Right lobe of liver (tissue), 6 donors: ENCODE measurements at regions not wholly inside any gene's neighbourhood (a gene's known extent, or its start where the extent isn't known, plus 50 kb on each side); places are given as distances from the start of the nearest gene placed in this dataset.

ENCODE experiments used
- ATAC-seq, 4 donors: fragments of 200-7000 bp; cut with Tn5 transposase; one replicate each; pipeline ENCODE4 v1.9.1; 2020; ENCODE audit warnings: mild to moderate bottlenecking in 4 of 4, moderate library complexity in 4 of 4
- DNase-seq, 3 donors: peaks; one replicate each; pipeline ENCODE4 v3.0.0-alpha.2; 2020
- H3K27ac ChIP-seq, 3 donors: fragments of 200-600 bp; one replicate each; pipeline ENCODE4 v1.8.0; 2022
- H3K27me3 ChIP-seq, 2 donors: fragments of 200-600 bp; one replicate each; pipeline ENCODE4 v1.8.0; 2022
- H3K36me3 ChIP-seq, 4 donors: fragments of 200-600 bp; sonication (generic) in 1 of 4; one replicate each; pipeline versions ENCODE4 v1.5.1 to v1.8.0; 2017 to 2022; ENCODE audit warnings: control low read depth in 1 of 4
- H3K4me1 ChIP-seq, 4 donors: fragments of 200-600 bp; sonication (generic) in 1 of 4; one replicate each; pipeline versions ENCODE4 v1.5.1 to v1.8.0; 2017 to 2022; ENCODE audit warnings: control low read depth in 1 of 4
- H3K4me3 ChIP-seq, 3 donors: fragments of 200-600 bp; one replicate each; pipeline ENCODE4 v1.8.0; 2022
- H3K9me3 ChIP-seq, 4 donors: fragments of 200-600 bp; sonication (generic) in 1 of 4; one replicate each; pipeline versions ENCODE4 v1.5.1 to v1.8.0; 2017 to 2022; ENCODE audit warnings: control low read depth in 1 of 4
- CTCF ChIP-seq, 4 donors: fragments of 200-600 bp in 3 of 4; fragments of 450-650 bp in 1 of 4; IDR thresholded peaks; one replicate each; pipeline versions ENCODE4 v1.5.1 to v1.8.0; 2016 to 2022; ENCODE audit warnings: antibody characterized with exemption in 4 of 4, mild to moderate bottlenecking in 2 of 4
- POLR2A ChIP-seq: fragments of 450-650 bp; IDR thresholded peaks from one replicate; pipeline ENCODE4 v1.6.1; 2017; ENCODE audit warnings: antibody characterized with exemption, mild to moderate bottlenecking
- WGBS: methylation state at CpG from one replicate; pipeline ENCODE4 v1.1.6; 2018; ENCODE audit warnings: low coverage, low lambda C conversion rate; ENCODE audit not compliant: insufficient coverage; ENCODE audit errors: missing lambda C conversion rate; 5-methylcytosine and 5-hydroxymethylcytosine counted together
- intact Hi-C, 2 donors: fragments of 100-400 bp; cut with DNase I; formaldehyde crosslinking; loops; one replicate each; pipeline versions ENCODE4 v1.11.2 to v1.14.1; 2022
- donor health status: DM: no; HTN: yes; CAD: no.
- donor health status: DM: no; HTN: no; CAD: no.
- donor health status: DM: no; HTN: no; CAD: no.
- donor health status: DM: no; HTN: yes; CAD: no.
- donor health status: DM: no; HTN: yes; CAD: no.

GRCh38 chr13:87207280-87208003 is 463.7 kb upstream of the SLITRK5 start:
- H3K4me1 ChIP-seq: no peaks in the 10 kb centered on the region
- WGBS: 35% methylated on average over 4 of the region's 4 CpGs
- H3K27me3 ChIP-seq: no peaks in the 10 kb centered on the region
- H3K27ac ChIP-seq: no peak overlapping the region
- no peak for ATAC-seq
- no peaks in the 10 kb centered on the region for H3K9me3 ChIP-seq
- intact Hi-C loops: no loop called here
- TF ChIP-seq POLR2A: no peak
- no peak for TF ChIP-seq CTCF (IDR thresholded peaks at IDR 0.05)
- DNase-seq: no peak
- no peaks in the 10 kb centered on the region for H3K36me3 ChIP-seq
- H3K4me3 ChIP-seq: no peak overlapping the region

- no peak for TF ChIP-seq POLR2A
- TF ChIP-seq CTCF (IDR thresholded peaks at IDR 0.05): no peak
- Histone ChIP-seq H3K4me1 (no peaks in the 10 kb centered on the region), H3K36me3 (no peaks in the 10 kb centered on the region), H3K4me3 (no peak overlapping the region), H3K27me3 (no peaks in the 10 kb centered on the region), H3K9me3 (no peaks in the 10 kb centered on the region), H3K27ac (no peak overlapping the region)
- WGBS: 44% methylated on average over 2 of the region's 2 CpGs
- no peak for DNase-seq
- intact Hi-C loops: no loop called here
- ATAC-seq: no peak
Observed at GRCh38 chr13:87208636-87209035, 462.5 kb upstream of the SLITRK5 start.

GRCh38 chr13:87234981-87235380 is 436.2 kb upstream of the SLITRK5 start:
- TF ChIP-seq CTCF (IDR thresholded peaks at IDR 0.05) (no peak), POLR2A (no peak)
- Histone ChIP-seq H3K27ac (no peak overlapping the region), H3K4me1 (no peaks in the 10 kb centered on the region), H3K36me3 (no peaks in the 10 kb centered on the region), H3K4me3 (no peak overlapping the region), H3K27me3 (no peaks in the 10 kb centered on the region), H3K9me3 (no peaks in the 10 kb centered on the region)
- DNase-seq: no peak
- WGBS: 41% methylated on average over 2 of the region's 2 CpGs
- no peak for ATAC-seq
- intact Hi-C loops: no loop called here

DNA sequence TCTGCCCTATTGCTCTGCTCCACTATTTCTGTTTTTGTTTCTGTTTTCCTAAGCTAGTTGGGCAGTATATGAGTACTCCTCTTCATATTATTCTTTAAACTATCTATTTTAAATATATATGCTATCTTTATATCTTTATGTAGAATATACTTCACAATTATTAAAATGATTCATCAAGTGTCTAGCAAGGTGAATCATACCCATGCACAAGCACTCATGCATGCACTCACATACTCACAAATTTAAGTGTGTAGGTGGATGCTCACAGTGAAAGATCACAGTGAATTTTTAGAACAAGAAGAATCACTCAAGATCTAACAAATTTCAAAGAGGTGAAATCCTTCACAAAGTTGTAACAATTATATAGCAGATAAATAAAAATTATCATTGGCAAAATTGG is 435.6 kb upstream of the SLITRK5 start:
- intact Hi-C loops: no loop called here
- Histone ChIP-seq H3K9me3 (no peaks in the 10 kb centered on the region), H3K27ac (no peak overlapping the region), H3K27me3 (no peaks in the 10 kb centered on the region), H3K4me1 (no peaks in the 10 kb centered on the region), H3K36me3 (no peaks in the 10 kb centered on the region), H3K4me3 (no peak overlapping the region)
- TF ChIP-seq POLR2A (no peak), CTCF (IDR thresholded peaks at IDR 0.05) (no peak)
- DNase-seq (no peak), ATAC-seq (no peak)
